ENCODE measurements at regions not wholly inside any gene's neighbourhood (a gene's known extent, or its start where the extent isn't known, plus 50 kb on each side); places are given as distances from the start of the nearest gene placed in this dataset.

DNA sequence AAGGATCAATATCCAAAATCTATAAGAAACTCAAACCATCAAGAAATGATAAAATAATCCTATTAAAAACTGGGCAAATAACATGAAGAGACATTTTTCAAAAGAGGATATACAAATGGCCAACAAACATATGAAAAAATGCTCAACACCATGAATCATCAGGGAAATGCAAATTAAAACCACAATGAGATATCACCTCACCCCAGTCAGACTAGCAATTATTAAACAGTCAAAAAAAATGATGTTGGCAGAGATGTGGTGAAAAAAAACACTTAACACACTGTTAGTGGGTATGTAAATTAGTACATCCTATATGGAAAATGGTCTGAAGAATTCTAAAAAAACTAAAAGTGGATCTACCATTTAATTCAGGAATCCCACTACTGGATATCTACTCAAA is 379.0 kb upstream of the SOX9 start:
- dilution Hi-C loops (cut with MboI; ENCODE audit: extremely low pct_ligation_motif_present, low sequenced_read_pairs): no loop called here
- H4K20me1 ChIP-seq (ENCODE audit: control insufficient read depth, extremely low read depth, insufficient read depth, low read length): no peaks in the 10 kb centered on the region

DNA sequence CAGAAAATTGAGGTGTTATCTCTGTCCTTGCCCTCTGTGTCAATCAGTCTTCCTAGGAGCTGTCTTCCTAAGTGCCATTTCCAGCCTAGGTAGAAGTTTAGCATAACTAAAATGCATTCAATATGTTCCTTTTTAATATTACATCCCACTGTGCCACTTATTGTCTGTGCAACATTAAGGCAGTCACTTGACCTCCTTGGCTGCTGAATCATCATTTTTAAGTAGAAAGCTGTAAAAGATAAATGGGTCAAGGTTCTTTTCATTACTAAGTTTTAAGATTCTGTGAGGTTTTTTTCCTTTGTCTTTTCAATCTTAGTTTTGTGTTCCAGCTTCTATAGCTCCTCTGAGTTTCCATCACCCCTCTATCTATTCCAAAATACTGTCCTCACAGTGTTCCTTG is 371.9 kb upstream of the SOX9 start:
- Histone ChIP-seq H3K79me2 (ENCODE audit: control insufficient read depth, insufficient read depth, low read length) (no peaks in the 10 kb centered on the region), H3K9ac (ENCODE audit: control insufficient read depth, extremely low read depth, insufficient read depth, low read length) (no peak overlapping the region), H3K4me3 (ENCODE audit: control insufficient read depth in 2 of 3, extremely low read depth in 1 of 3, insufficient read depth in 2 of 3, low read depth in 1 of 3, low read length in 3 of 3) (no peak overlapping the region), H3K27me3 (ENCODE audit: control insufficient read depth, extremely low read depth, insufficient read depth, low read length) (no peaks in the 10 kb centered on the region), H3K9me3 (ENCODE audit: control insufficient read depth, low read depth, low read length) (no peaks in the 10 kb centered on the region), H3K36me3 (ENCODE audit: control insufficient read depth in 2 of 2, extremely low read depth in 1 of 2, insufficient read depth in 2 of 2, low read length in 2 of 2) (no peaks in the 10 kb centered on the region), H2AFZ (ENCODE audit: control insufficient read depth, low read length) (no peak overlapping the region), H3K27ac (ENCODE audit: control insufficient read depth, insufficient read depth, low read length) (no peak overlapping the region), H3K4me1 (ENCODE audit: control insufficient read depth, extremely low read depth, insufficient read depth, low read length) (no peaks in the 10 kb centered on the region), H4K20me1 (ENCODE audit: control insufficient read depth, extremely low read depth, insufficient read depth, low read length) (no peaks in the 10 kb centered on the region), H3K4me2 (ENCODE audit: control insufficient read depth, extremely low read depth, insufficient read depth, low read depth, low read length) (no peak overlapping the region), H3K9me1 (ENCODE audit: control insufficient read depth, extremely low read depth, insufficient read depth, low read length) (no peaks in the 10 kb centered on the region)
- no peak for DNase-seq (ENCODE audit: low read depth, low spot score)
- TF ChIP-seq EZH2 (IDR thresholded peaks at IDR 0.05; ENCODE audit: low read length): no peak
- TF ChIP-seq, protein P1, sequence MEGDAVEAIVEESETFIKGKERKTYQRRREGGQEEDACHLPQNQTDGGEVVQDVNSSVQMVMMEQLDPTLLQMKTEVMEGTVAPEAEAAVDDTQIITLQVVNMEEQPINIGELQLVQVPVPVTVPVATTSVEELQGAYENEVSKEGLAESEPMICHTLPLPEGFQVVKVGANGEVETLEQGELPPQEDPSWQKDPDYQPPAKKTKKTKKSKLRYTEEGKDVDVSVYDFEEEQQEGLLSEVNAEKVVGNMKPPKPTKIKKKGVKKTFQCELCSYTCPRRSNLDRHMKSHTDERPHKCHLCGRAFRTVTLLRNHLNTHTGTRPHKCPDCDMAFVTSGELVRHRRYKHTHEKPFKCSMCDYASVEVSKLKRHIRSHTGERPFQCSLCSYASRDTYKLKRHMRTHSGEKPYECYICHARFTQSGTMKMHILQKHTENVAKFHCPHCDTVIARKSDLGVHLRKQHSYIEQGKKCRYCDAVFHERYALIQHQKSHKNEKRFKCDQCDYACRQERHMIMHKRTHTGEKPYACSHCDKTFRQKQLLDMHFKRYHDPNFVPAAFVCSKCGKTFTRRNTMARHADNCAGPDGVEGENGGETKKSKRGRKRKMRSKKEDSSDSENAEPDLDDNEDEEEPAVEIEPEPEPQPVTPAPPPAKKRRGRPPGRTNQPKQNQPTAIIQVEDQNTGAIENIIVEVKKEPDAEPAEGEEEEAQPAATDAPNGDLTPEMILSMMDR (optimal IDR thresholded peaks at IDR 0.05 in 1 of 3, IDR thresholded peaks at IDR 0.05 in 1 of 3, conservative IDR thresholded peaks at IDR 0.05 in 1 of 3; ENCODE audit: extremely low read depth in 1 of 3, insufficient read depth in 2 of 3, low read length in 3 of 3): no peak
- dilution Hi-C loops (cut with MboI; ENCODE audit: extremely low pct_ligation_motif_present, low sequenced_read_pairs): no loop called here
- no peak for FAIRE-seq

More for the DNA sequence above, 379.0 kb upstream of the SOX9 start:
- Histone ChIP-seq H3K9ac (ENCODE audit: control insufficient read depth, extremely low read depth, insufficient read depth, low read length) (no peak overlapping the region), H3K79me2 (ENCODE audit: control insufficient read depth, insufficient read depth, low read length) (no peaks in the 10 kb centered on the region), H3K4me1 (ENCODE audit: control insufficient read depth, extremely low read depth, insufficient read depth, low read length) (no peaks in the 10 kb centered on the region), H3K4me3 (ENCODE audit: control insufficient read depth in 2 of 3, extremely low read depth in 1 of 3, insufficient read depth in 2 of 3, low read depth in 1 of 3, low read length in 3 of 3) (no peak overlapping the region), H3K27me3 (ENCODE audit: control insufficient read depth, extremely low read depth, insufficient read depth, low read length) (no peaks in the 10 kb centered on the region), H3K4me2 (ENCODE audit: control insufficient read depth, extremely low read depth, insufficient read depth, low read depth, low read length) (no peak overlapping the region), H2AFZ (ENCODE audit: control insufficient read depth, low read length) (no peak overlapping the region), H3K9me3 (ENCODE audit: control insufficient read depth, low read depth, low read length) (no peaks in the 10 kb centered on the region), H3K27ac (ENCODE audit: control insufficient read depth, insufficient read depth, low read length) (no peak overlapping the region), H3K36me3 (ENCODE audit: control insufficient read depth in 2 of 2, extremely low read depth in 1 of 2, insufficient read depth in 2 of 2, low read length in 2 of 2) (no peaks in the 10 kb centered on the region), H3K9me1 (ENCODE audit: control insufficient read depth, extremely low read depth, insufficient read depth, low read length) (no peaks in the 10 kb centered on the region)
- DNase-seq (ENCODE audit: low read depth, low spot score) (no peak), FAIRE-seq (peak; percentile 67)
- TF ChIP-seq EZH2 (IDR thresholded peaks at IDR 0.05; ENCODE audit: low read length): no peak
- TF ChIP-seq, protein P1 (optimal IDR thresholded peaks at IDR 0.05 in 1 of 3, IDR thresholded peaks at IDR 0.05 in 1 of 3, conservative IDR thresholded peaks at IDR 0.05 in 1 of 3; ENCODE audit: extremely low read depth in 1 of 3, insufficient read depth in 2 of 3, low read length in 3 of 3): no peak

Measured in keratinocyte (primary cell).